Heart left ventricle (tissue), 16 donors: ENCODE measurements at regions not wholly inside any gene's neighbourhood (a gene's known extent, or its start where the extent isn't known, plus 50 kb on each side); places are given as distances from the start of the nearest gene placed in this dataset.

Experiments
- ATAC-seq, 4 donors: fragments of 200-7000 bp; cut with Tn5 transposase; one replicate each; pipeline ENCODE4 v1.9.1; 2020 to 2022; ENCODE audit warnings: moderate library complexity in 4 of 4, mild to moderate bottlenecking in 3 of 4, moderate number of reproducible peaks in 1 of 4
- DNase-seq, 5 donors: peaks; one replicate each; pipeline ENCODE4 v3.0.0-alpha.2; 2020
- H3K27ac ChIP-seq, 12 donors: fragments of 200-600 bp; sonication (generic) in 4 of 12; one replicate each; pipeline versions ENCODE4 v1.5.0 to v1.8.0; 2016 to 2022; ENCODE audit warnings: mild to moderate bottlenecking in 2 of 12
- H3K27me3 ChIP-seq, 9 donors: fragments of 200-600 bp; sonication (generic) in 2 of 9; one replicate each; pipeline versions ENCODE4 v1.5.1 to v1.8.0; 2016 to 2022; ENCODE audit warnings: mild to moderate bottlenecking in 3 of 9
- H3K36me3 ChIP-seq, 9 donors: fragments of 200-600 bp; sonication (generic) in 2 of 9; one replicate each; pipeline versions ENCODE4 v1.5.0 to v1.8.0; 2018 to 2022; ENCODE audit warnings: mild to moderate bottlenecking in 2 of 9
- H3K4me1 ChIP-seq, 12 donors: fragments of 200-600 bp; sonication (generic) in 4 of 12; one replicate each; pipeline versions ENCODE4 v1.5.0 to v1.8.0; 2016 to 2022; ENCODE audit warnings: mild to moderate bottlenecking in 3 of 12
- H3K4me3 ChIP-seq, 12 donors: fragments of 200-600 bp; sonication (generic) in 4 of 12; one replicate each; pipeline versions ENCODE4 v1.5.0 to v1.8.0; 2017 to 2022; ENCODE audit warnings: mild to moderate bottlenecking in 9 of 12, moderate library complexity in 4 of 12
- H3K9me3 ChIP-seq, 12 donors: fragments of 200-600 bp; sonication (generic) in 4 of 12; one replicate each; pipeline versions ENCODE4 v1.5.0 to v1.8.0; 2016 to 2022; ENCODE audit warnings: mild to moderate bottlenecking in 1 of 12
- POLR2A ChIP-seq, 2 donors: fragments of 450-650 bp; IDR thresholded peaks; one replicate each; pipeline ENCODE4 v1.6.1; 2017; ENCODE audit warnings: antibody characterized with exemption in 2 of 2, mild to moderate bottlenecking in 2 of 2, moderate library complexity in 2 of 2
- WGBS, 4 donors: extraction: QIAGEN DNeasy Blood & Tissue Kit in 2 of 4; methylation state at CpG; one replicate each; pipeline versions ENCODE4 v1.1.5 to v1.1.7; 2013 to 2018; 5-methylcytosine and 5-hydroxymethylcytosine counted together
- intact Hi-C, 10 donors: fragments of 100-400 bp; cut with DNase I; formaldehyde crosslinking; loops; one replicate each; pipeline versions ENCODE4 v1.11.1 to v1.14.2; 2022
- TF ChIP-seq, protein P1 (sequence below), 12 donors: fragments of 200-600 bp; sonication (generic) in 4 of 12; IDR thresholded peaks; one replicate each; pipeline versions ENCODE4 v1.5.0 to v1.8.0; 2018 to 2022; ENCODE audit warnings: antibody characterized with exemption in 12 of 12, mild to moderate bottlenecking in 5 of 12
- donor health status: ischemic (EF 13 %, LVEDD 7.1; RV severe dilation, severe dysfunction).
- donor health status: healthy with polysubstance abuse.
- donor health status: DM: no; HTN: yes; CAD: no.
- donor health status: DM: no; HTN: no; CAD: no.
- donor health status: ischemic (EF 25% LVEDD 6.9; RV normal size, moderate dysfunction).
- donor health status: ischemic (EF 25% LVEDD 5.7; RV mildly dilated, moderate dysfunction).
- donor health status: healthy.
- donor health status: DM: yes; HTN: yes; CAD: no.
- donor health status: ischemic (EF 35%, LVEDD 5.7; RV mildly dilated, moderate dysfunction).
- donor health status: nonischemic (EF 11% LVEDD 7.7; RV severe dilation, severe dysfunction).
- donor health status: DM: yes; HTN: yes; CAD: no.
- donor health status: PGD.
- donor health status: ischemic (EF 29% LVEDD 5.4; RV normal size, mild dysfunction).
- donor health status: nonischemic (EF 23%, LVEDD 6.1; RV moderate dilation, normal function).

DNA sequence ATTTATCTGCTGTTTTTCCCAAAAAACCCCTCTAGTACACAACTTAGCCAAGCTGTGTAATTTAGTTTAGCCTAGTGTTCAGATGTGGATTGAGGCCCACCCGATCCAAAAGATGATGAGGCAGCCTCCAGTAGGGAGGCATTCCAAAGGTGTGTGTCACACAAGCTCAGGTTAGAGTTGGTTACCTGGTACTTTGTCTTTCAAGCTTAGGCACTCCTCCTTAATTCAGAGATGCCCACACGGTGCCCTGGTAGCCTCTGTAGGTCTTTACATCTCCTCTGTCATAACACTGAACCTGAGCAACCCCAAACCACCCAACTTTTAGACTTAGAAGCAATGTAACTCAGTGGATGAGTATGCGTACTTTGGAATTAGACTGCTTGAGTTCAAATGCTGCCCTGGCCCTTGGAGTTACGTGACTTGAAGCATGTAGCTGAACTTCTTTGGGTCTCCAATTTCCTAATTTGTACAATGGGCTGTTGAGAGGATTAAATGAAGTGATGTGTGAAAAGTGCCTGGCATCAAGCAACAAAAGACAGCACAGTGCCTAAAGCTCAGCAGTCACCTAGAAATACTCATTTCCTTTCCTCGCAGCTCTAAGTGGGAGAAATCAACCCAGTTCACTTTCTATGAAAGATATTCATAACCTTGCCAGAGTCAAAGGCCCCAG, 284.6 kb upstream of the RARB start:
- intact Hi-C loops: no loop called here
- no peak for ATAC-seq

DNA sequence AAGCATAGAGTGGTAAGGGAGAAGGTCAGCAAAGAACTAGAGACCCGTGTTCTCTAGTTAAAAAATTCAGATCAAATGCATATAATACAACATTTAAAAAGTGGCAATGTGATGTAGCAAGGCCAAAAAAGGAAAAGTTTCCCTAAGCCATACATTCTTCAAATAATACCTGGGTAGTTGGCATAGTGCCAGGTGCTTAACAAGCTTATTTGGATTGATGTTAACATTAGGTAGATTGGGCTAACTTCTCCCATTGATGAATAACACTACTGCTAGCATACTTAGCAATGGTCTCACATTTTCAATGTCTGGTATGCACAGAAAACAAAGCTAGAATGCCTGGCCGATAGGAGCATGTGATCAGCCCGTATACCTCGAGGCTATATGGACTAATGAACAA, 283.6 kb upstream of the RARB start:
- Histone ChIP-seq H3K27me3 (no peaks in the 10 kb centered on the region), H3K27ac (no peak overlapping the region), H3K4me1 (no peaks in the 10 kb centered on the region), H3K9me3 (peaks cover 0 to 6% (median 0%) of the 10 kb centered on the region in 12 donors), H3K4me3 (no peak overlapping the region), H3K36me3 (no peaks in the 10 kb centered on the region)
- no peak for ATAC-seq
- no peak for TF ChIP-seq POLR2A (IDR thresholded peaks at IDR 0.05)
- TF ChIP-seq, protein P1, sequence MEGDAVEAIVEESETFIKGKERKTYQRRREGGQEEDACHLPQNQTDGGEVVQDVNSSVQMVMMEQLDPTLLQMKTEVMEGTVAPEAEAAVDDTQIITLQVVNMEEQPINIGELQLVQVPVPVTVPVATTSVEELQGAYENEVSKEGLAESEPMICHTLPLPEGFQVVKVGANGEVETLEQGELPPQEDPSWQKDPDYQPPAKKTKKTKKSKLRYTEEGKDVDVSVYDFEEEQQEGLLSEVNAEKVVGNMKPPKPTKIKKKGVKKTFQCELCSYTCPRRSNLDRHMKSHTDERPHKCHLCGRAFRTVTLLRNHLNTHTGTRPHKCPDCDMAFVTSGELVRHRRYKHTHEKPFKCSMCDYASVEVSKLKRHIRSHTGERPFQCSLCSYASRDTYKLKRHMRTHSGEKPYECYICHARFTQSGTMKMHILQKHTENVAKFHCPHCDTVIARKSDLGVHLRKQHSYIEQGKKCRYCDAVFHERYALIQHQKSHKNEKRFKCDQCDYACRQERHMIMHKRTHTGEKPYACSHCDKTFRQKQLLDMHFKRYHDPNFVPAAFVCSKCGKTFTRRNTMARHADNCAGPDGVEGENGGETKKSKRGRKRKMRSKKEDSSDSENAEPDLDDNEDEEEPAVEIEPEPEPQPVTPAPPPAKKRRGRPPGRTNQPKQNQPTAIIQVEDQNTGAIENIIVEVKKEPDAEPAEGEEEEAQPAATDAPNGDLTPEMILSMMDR (IDR thresholded peaks at IDR 0.05): no peak
- intact Hi-C loops: no loop called here
- WGBS, 4 donors: 88 to 92% (median 90%) methylated on average over 4 of the region's 4 CpGs
- no peak for DNase-seq

More for the DNA sequence above, 284.6 kb upstream of the RARB start:
- no peak for DNase-seq
- WGBS, 4 donors: 83 to 90% (median 84%) methylated on average over 5 of the region's 5 CpGs
- TF ChIP-seq, protein P1 (IDR thresholded peaks at IDR 0.05): no peak
- no peak for TF ChIP-seq POLR2A (IDR thresholded peaks at IDR 0.05)
- Histone ChIP-seq H3K4me1 (no peaks in the 10 kb centered on the region), H3K9me3 (peaks cover 0 to 7% (median 0%) of the 10 kb centered on the region in 12 donors), H3K4me3 (no peak overlapping the region), H3K27me3 (no peaks in the 10 kb centered on the region), H3K27ac (no peak overlapping the region), H3K36me3 (no peaks in the 10 kb centered on the region)

DNA sequence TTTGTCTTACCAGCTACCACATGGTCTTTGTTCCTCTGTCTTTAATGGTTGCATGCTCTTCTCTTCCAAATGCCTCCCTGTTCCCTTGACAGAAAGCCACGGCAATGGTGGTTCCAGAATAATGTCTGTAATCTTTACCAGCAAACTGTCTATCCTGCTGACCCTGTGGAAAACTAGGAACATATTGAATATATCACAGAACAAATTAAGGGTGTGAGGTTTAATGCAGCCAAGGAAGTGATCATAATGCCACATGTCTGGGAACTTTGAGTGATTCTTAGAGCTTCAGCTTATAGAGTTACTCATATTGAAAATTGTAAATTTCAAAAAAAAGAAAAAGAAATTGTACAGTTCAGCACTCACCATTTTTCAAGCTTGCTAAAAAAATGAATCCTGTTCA, 282.9 kb upstream of the RARB start:
- ATAC-seq (no peak), DNase-seq (no peak)
- TF ChIP-seq POLR2A (IDR thresholded peaks at IDR 0.05): no peak
- TF ChIP-seq, protein P1 (IDR thresholded peaks at IDR 0.05): no peak
- no peak overlapping the region for H3K4me3 ChIP-seq
- H3K27me3 ChIP-seq: no peaks in the 10 kb centered on the region
- WGBS, 4 donors: 68 to 79% (median 77%) methylated on average over 1 of the region's 1 CpG
- H3K9me3 ChIP-seq: no peaks in the 10 kb centered on the region
- intact Hi-C loops: no loop called here
- peaks cover 0 to under 1% (median 0%) of the 10 kb centered on the region in 12 donors for H3K4me1 ChIP-seq
- H3K27ac ChIP-seq: no peak overlapping the region
- H3K36me3 ChIP-seq: no peaks in the 10 kb centered on the region

DNA sequence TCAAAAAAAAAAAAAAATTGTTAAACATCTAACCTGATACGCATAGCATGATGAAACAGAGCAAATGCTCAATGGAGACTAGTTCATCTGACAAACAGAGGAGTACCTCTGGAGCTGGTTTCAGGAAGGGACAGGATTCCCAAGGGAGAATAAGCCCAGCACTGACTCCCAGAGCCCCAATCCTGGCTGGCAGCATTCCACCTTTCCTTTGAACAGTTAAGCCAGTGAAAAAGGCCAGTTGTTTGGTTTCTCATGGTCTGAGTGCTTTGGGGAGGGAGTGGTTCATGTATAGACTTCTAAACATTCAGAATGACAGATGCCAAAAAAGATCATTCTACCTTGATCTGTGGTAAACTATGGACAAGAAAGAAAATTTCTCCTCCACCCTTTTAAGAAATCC, 277.9 kb upstream of the RARB start:
- H3K27me3 ChIP-seq: no peaks in the 10 kb centered on the region
- intact Hi-C loops: loop anchor here in 3 of 10 donors (5.0 to 10.0 kb wide), 4 partner anchors 103 to 445 kb away; partner anchors contain the start of gene RARB (in 1 of the 3)
- no peaks in the 10 kb centered on the region for H3K36me3 ChIP-seq
- H3K4me3 ChIP-seq: no peak overlapping the region
- peak overlapping the region in 3 of 12 donors; percentile 55 to 82 (median 67) for H3K27ac ChIP-seq
- DNase-seq: peak in 1 of 5 donors; percentile 21
- peaks cover 0 to 14% (median 3%) of the 10 kb centered on the region in 12 donors for H3K4me1 ChIP-seq
- 68 to 82% (median 74%) methylated on average over 1 of the region's 1 CpG for WGBS, 4 donors
- TF ChIP-seq, protein P1 (IDR thresholded peaks at IDR 0.05): no peak
- peak in 1 of 4 donors; percentile 22 for ATAC-seq
- no peaks in the 10 kb centered on the region for H3K9me3 ChIP-seq
